Hepatocyte (in vitro differentiated cells): ENCODE measurements at regions not wholly inside any gene's neighbourhood (a gene's known extent, or its start where the extent isn't known, plus 50 kb on each side); places are given as distances from the start of the nearest gene placed in this dataset.
"Not testable (repeated sequence)": the region's sequence is repeated elsewhere in the genome, so short reads cannot be mapped to it uniquely, and the experiment has no call there.

ENCODE experiments used
- DNase-seq: peaks from one replicate; pipeline ENCODE4 v3.0.0-alpha.2; 2016; ENCODE audit warnings: low spot score
- H2AFZ ChIP-seq: fragments of 200-600 bp; sonication (generic); 2 replicates; pipeline ENCODE4 v1.6.0; 2016; ENCODE audit warnings: antibody characterized with exemption, mild to moderate bottlenecking
- H3K27ac ChIP-seq: fragments of 200-600 bp; sonication (generic); 2 replicates; pipeline ENCODE4 v1.5.1; 2016; ENCODE audit warnings: mild to moderate bottlenecking
- H3K27me3 ChIP-seq: fragments of 200-600 bp; sonication (generic); 2 replicates; pipeline ENCODE4 v1.6.1; 2016
- H3K36me3 ChIP-seq: fragments of 200-600 bp; sonication (generic); replicated peaks from 2 replicates; pipeline ENCODE4 v1.5.1; 2016; ENCODE audit warnings: low read depth; ENCODE audit not compliant: insufficient read depth
- H3K4me1 ChIP-seq: fragments of 200-600 bp; sonication (generic); 2 replicates; pipeline ENCODE4 v1.5.1; 2016; ENCODE audit warnings: mild to moderate bottlenecking, moderate library complexity; ENCODE audit not compliant: insufficient read depth
- H3K4me2 ChIP-seq: fragments of 200-600 bp; sonication (generic); 2 replicates; pipeline ENCODE4 v1.6.0; 2016
- H3K4me3 ChIP-seq: fragments of 200-600 bp; sonication (generic); 2 replicates; pipeline ENCODE4 v1.5.1; 2016; ENCODE audit warnings: mild to moderate bottlenecking
- H3K79me2 ChIP-seq: fragments of 200-600 bp; sonication (generic); 2 replicates; pipeline ENCODE4 v1.6.0; 2017; ENCODE audit warnings: mild to moderate bottlenecking
- H3K9me2 ChIP-seq: fragments of 200-600 bp; sonication (generic); replicated peaks from 2 replicates; pipeline ENCODE4 v1.6.0; 2017; ENCODE audit warnings: mild to moderate bottlenecking; ENCODE audit not compliant: insufficient read depth
- H3K9me3 ChIP-seq: fragments of 200-600 bp; sonication (generic); 2 replicates; pipeline ENCODE4 v1.5.1; 2016; ENCODE audit warnings: low read depth, mild to moderate bottlenecking
- H4K20me1 ChIP-seq: fragments of 200-600 bp; sonication (generic); 2 replicates; pipeline ENCODE4 v1.6.0; 2016; ENCODE audit warnings: mild to moderate bottlenecking; ENCODE audit not compliant: insufficient read depth, poor library complexity, severe bottlenecking
- WGBS: methylation state at CpG from one replicate; pipeline ENCODE4 v1.1.6; 2016; ENCODE audit warnings: low lambda C conversion rate; ENCODE audit errors: missing lambda C conversion rate; 5-methylcytosine and 5-hydroxymethylcytosine counted together

DNA sequence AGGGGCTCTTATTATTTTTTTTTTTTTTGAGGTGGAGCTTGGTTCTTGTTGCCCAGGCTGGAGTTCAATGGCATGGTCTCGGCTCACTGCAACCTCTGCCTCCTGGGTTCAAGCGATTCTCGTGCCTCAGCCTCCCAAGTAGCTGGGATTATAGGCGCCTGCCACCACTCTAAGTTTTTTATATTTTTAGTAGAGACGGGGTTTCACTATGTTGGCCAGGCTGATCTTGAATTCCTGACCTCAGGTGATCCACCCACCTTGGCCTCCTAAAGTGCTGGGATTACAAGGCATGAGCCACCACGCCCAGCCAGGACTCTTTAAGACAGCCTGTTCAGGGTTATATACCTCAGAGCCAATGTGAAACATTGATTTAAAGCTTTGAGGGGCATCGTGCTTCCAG is 669.7 kb upstream of the TPTE start:
- H4K20me1 ChIP-seq, H3K27me3 ChIP-seq, H3K79me2 ChIP-seq, H3K36me3 ChIP-seq, H3K27ac ChIP-seq, DNase-seq, H2AFZ ChIP-seq, H3K4me3 ChIP-seq, H3K4me1 ChIP-seq, H3K9me2 ChIP-seq, H3K4me2 ChIP-seq: not testable (repeated sequence)
- peaks cover 15% of the 10 kb centered on the region for H3K9me3 ChIP-seq
- whole genome bisulfite sequencing = 53% methylated on average over 6 of the region's 7 CpGs

DNA sequence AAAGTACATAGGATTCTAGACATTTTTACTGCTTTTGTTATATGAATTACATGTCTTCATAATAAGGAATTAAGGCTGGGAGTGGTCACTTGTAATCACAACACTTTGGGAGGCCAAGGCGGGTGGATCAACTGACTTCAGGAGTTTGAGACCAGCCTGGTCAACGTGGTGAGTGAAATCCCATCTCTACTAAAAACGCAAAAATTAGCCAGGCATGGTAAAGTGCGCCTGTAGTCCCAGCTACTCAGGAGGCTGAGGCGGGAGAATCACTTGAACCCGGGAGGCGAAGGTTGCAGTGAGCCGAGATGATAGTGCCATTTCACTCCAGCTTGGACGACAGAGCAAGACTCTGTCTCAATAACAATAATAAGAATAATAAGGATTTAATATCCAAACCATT is 663.8 kb upstream of the TPTE start:
- not testable (repeated sequence) for DNase-seq, H3K27ac ChIP-seq, H3K79me2 ChIP-seq, H3K9me2 ChIP-seq, H3K4me3 ChIP-seq, H3K36me3 ChIP-seq, H4K20me1 ChIP-seq, H3K27me3 ChIP-seq, H3K4me1 ChIP-seq, H3K4me2 ChIP-seq, H2AFZ ChIP-seq
- 61% methylated on average over 9 of the region's 9 CpGs for WGBS
- H3K9me3 ChIP-seq = peaks cover 14% of the 10 kb centered on the region

DNA sequence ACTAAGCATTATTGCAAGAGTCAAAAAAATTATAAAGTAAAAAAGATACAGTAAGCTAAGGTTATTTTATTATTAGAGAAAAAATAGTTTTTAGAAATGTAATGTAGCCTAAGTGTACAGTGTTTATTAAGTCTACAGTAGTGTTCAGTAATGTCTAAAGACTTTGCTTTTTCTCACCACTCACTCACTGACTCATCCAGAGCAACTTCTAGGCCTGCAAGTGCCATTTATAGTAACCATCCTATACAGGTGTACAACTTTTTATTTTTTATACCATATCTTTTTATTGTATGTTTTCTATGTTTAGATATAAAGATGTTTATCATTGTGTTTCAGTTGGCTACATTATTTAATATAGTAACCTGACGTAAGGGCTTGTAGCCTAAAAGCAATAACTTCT is 661.5 kb upstream of the TPTE start:
- H3K9me2 ChIP-seq, H3K4me1 ChIP-seq, H3K4me3 ChIP-seq, H2AFZ ChIP-seq, H3K27ac ChIP-seq, H3K36me3 ChIP-seq, H4K20me1 ChIP-seq, H3K79me2 ChIP-seq, DNase-seq, H3K27me3 ChIP-seq, H3K4me2 ChIP-seq: not testable (repeated sequence)
- H3K9me3 ChIP-seq = peaks cover 13% of the 10 kb centered on the region
- WGBS = 72% methylated on average over 1 of the region's 1 CpG

DNA sequence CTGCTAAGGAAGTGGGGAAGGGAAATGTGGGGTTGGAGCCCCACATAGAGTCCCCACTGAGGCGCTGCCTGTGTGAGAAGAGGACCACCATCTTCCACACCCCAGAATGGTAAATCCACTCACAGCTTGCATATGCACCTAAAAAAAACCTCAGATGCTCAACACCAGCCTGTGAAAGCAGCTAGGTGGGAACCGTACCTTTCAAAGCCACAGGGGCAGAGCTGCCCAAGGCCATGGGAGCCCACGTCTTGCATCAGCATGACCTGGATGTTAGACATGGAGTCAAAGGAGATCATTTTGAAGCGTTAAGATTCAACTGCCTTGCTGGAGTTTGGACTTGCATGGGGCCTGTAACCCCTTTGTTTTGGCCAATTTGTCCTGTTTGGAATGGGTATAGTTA is 658.9 kb upstream of the TPTE start:
- not testable (repeated sequence) for H3K79me2 ChIP-seq, H3K27me3 ChIP-seq, H3K4me1 ChIP-seq, H3K4me3 ChIP-seq, H3K36me3 ChIP-seq, H3K4me2 ChIP-seq, DNase-seq, H4K20me1 ChIP-seq, H3K9me3 ChIP-seq, H2AFZ ChIP-seq, H3K27ac ChIP-seq, H3K9me2 ChIP-seq
- WGBS = 59% methylated on average over 4 of the region's 4 CpGs

DNA sequence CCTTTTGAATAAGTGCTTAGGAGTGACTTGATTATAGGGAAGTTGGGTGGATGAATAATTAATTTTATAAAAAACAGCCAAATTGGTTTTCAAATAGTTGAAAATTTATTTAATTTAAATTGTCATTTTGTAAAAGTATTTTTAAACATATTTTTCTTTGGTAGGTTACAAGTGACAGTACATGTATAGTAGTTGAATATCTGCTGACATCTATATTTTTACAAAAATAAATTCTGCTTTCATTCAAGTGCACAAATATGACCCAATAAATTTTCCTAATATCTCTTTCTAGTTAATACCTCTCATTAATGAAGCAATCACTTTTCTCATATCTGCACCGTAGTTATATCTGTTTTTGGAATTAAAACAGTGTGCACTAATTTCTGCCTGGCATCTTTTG is 653.6 kb upstream of the TPTE start:
- not testable (repeated sequence) for H3K36me3 ChIP-seq, H4K20me1 ChIP-seq

DNA sequence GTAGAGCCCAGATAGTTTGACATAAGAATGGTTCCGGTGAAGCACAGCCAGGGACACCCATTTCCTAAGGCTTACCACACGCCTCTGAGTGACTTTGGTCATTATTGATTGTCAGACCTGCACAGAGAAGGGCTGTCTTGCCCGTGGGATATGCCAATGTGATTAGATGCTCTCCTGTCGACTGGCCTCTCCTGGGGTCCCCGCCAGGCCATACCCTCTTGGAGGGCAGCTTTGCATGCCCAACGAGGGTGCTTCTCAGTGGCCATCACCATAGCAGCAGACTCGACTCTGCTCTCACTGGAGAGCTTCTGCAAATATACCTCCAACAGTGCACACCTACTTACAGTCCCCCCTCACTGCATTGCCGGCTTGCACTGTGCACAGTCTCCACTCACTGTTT is 648.3 kb upstream of the TPTE start:
- not testable (repeated sequence) for H3K4me2 ChIP-seq, H3K27me3 ChIP-seq, H3K79me2 ChIP-seq, H3K36me3 ChIP-seq, DNase-seq, H4K20me1 ChIP-seq, H3K9me2 ChIP-seq, H3K27ac ChIP-seq, H3K4me1 ChIP-seq, H2AFZ ChIP-seq, H3K4me3 ChIP-seq
- WGBS = 56% methylated on average over 8 of the region's 8 CpGs
- peaks cover 21% of the 10 kb centered on the region for H3K9me3 ChIP-seq

More for the DNA sequence above, 653.6 kb upstream of the TPTE start:
- H3K27ac ChIP-seq, H3K9me2 ChIP-seq, H2AFZ ChIP-seq, H3K4me1 ChIP-seq, H3K4me2 ChIP-seq, H3K27me3 ChIP-seq, H3K79me2 ChIP-seq, H3K4me3 ChIP-seq, DNase-seq: not testable (repeated sequence)
- peaks cover 20% of the 10 kb centered on the region for H3K9me3 ChIP-seq
- 74% methylated on average over 1 of the region's 1 CpG for WGBS

DNA sequence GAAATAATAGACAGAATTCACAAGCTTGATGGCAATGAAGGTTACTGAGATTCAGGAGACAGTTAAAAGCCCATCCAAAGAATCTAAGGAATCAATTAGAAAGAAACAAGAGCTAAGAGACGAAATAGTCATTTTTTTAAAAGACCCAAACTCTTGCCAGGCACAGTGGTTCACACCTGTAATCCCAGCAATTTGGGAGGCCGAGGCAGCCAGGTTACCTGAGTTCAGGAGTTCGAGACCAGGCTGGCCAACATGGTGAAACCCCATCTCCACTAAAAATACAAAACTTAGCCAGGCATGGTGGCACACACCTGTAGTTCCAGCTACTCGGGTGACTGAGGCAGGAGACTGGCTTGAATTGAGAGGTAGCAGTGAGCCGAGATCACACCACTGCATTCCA is 647.2 kb upstream of the TPTE start:
- not testable (repeated sequence) for H3K9me2 ChIP-seq, H3K27ac ChIP-seq, H3K79me2 ChIP-seq, H3K4me1 ChIP-seq, H2AFZ ChIP-seq, H3K27me3 ChIP-seq, H3K36me3 ChIP-seq, H3K4me2 ChIP-seq, H3K4me3 ChIP-seq, DNase-seq, H4K20me1 ChIP-seq
- WGBS = 55% methylated on average over 5 of the region's 5 CpGs
- H3K9me3 ChIP-seq = peaks cover 21% of the 10 kb centered on the region

DNA sequence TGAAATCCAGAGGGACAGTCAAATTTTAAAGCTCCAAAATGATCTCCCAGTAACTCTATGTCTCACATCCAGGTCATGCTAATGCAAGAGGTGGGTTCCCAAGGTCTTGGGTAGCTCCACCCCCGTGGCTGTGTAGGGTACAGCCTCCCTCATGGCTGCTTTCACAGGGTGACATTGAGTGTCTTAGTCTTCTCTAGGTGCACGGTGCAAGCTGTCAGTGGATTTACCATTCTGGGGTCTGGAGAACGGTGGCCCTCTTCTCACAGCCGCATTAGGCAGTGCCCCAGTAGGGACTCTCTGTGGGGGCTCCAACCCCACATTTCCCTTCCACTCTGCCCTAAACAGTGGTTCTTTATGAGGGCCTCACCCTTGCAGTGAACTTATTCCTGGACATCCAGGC is 640.0 kb upstream of the TPTE start:
- not testable (repeated sequence) for H3K9me2 ChIP-seq, H3K4me2 ChIP-seq, H3K27ac ChIP-seq, H3K27me3 ChIP-seq, H3K79me2 ChIP-seq, H4K20me1 ChIP-seq, H3K36me3 ChIP-seq, DNase-seq, H3K9me3 ChIP-seq, H2AFZ ChIP-seq, H3K4me3 ChIP-seq, H3K4me1 ChIP-seq
- 64% methylated on average over 4 of the region's 4 CpGs for WGBS

DNA sequence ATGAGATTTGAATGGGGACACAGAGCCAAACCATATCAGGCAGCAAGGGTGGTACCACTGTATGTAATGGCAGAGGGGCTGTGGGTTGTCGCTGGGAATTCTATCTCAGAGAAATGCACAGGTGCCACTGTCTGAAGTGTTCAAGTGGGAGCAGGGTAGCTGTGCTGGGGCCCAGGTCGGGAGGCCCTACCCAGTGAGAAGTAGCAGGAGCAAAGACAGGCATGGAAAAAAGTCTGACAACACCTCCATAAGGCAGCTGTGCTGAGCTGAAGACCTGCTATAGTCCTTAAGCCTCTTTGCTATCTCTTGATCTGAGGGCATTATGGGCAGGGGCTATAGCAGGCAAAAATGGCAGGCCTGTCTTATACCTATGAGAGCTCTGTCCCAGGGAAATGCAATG is 638.3 kb upstream of the TPTE start:
- not testable (repeated sequence) for H3K9me2 ChIP-seq, H4K20me1 ChIP-seq, H3K27me3 ChIP-seq, H2AFZ ChIP-seq, DNase-seq, H3K4me3 ChIP-seq, H3K4me1 ChIP-seq, H3K36me3 ChIP-seq, H3K27ac ChIP-seq, H3K9me3 ChIP-seq, H3K4me2 ChIP-seq, H3K79me2 ChIP-seq
- WGBS = 21% methylated on average over 2 of the region's 2 CpGs
